CD4-positive, alpha-beta memory T cell (primary cell): ENCODE measurements at regions not wholly inside any gene's neighbourhood (a gene's known extent, or its start where the extent isn't known, plus 50 kb on each side); places are given as distances from the start of the nearest gene placed in this dataset.

Experiments
- CTCF ChIA-PET: fragments of 350-600 bp; sonication (Branson Sonifier 250); formaldehyde crosslinking; loops from one replicate; lab custom pipeline; 2021; ENCODE audit warnings: inconsistent platforms; ENCODE audit not compliant: partially characterized antibody; lab: Charles Lee
- POLR2A ChIA-PET: fragments of 350-600 bp; sonication (Branson Sonifier 250); formaldehyde crosslinking; loops from one replicate; lab custom pipeline; 2021; ENCODE audit not compliant: partially characterized antibody; lab: Charles Lee
- DNase-seq, 5 donors: peaks; one replicate each; pipeline versions ENCODE4 v3.0.0 to v3.0.0-alpha.2; 2020 to 2022; ENCODE audit warnings: mixed read lengths in 1 of 5
- H3K27ac ChIP-seq: one replicate; pipeline ENCODE4 v1.7.0; 2013; ENCODE audit warnings: low read depth, low read length
- H3K27me3 ChIP-seq: 2 replicates; pipeline ENCODE4 v1.7.0; 2013; ENCODE audit warnings: mild to moderate bottlenecking, low read length, moderate library complexity; ENCODE audit not compliant: insufficient read depth
- H3K36me3 ChIP-seq: 2 replicates; pipeline ENCODE4 v1.7.0; 2013; ENCODE audit warnings: mild to moderate bottlenecking, low read length, moderate library complexity; ENCODE audit not compliant: insufficient read depth
- H3K4me1 ChIP-seq: 2 replicates; pipeline ENCODE4 v1.7.0; 2013; ENCODE audit warnings: mild to moderate bottlenecking, low read length, moderate library complexity; ENCODE audit not compliant: insufficient read depth
- H3K4me3 ChIP-seq, 2 donors: one replicate each; pipeline ENCODE4 v1.7.0; 2013; ENCODE audit warnings: low read length in 2 of 2, mild to moderate bottlenecking in 1 of 2
- H3K9me3 ChIP-seq, 2 donors: one replicate each; pipeline ENCODE4 v1.7.0; 2013; ENCODE audit warnings: low read length in 2 of 2, control low read depth in 1 of 2; ENCODE audit not compliant: control insufficient read depth in 1 of 2
- H3K27ac Mint-ChIP-seq, 7 donors: one replicate each; pipeline ENCODE4 v1.8.0; 2020 to 2021; ENCODE audit warnings: mixed read lengths in 7 of 7, mild to moderate bottlenecking in 6 of 7, inconsistent platforms in 3 of 7, moderate library complexity in 3 of 7
- H3K27me3 Mint-ChIP-seq, 2 donors: one replicate each; pipeline ENCODE4 v1.8.0; 2020 to 2021; ENCODE audit warnings: mixed read lengths in 2 of 2
- H3K36me3 Mint-ChIP-seq, 2 donors: one replicate each; pipeline ENCODE4 v1.8.0; 2020 to 2021; ENCODE audit warnings: mixed read lengths in 2 of 2, inconsistent platforms in 1 of 2, mild to moderate bottlenecking in 1 of 2
- H3K4me1 Mint-ChIP-seq, 4 donors: one replicate each; pipeline ENCODE4 v1.8.0; 2020 to 2021; ENCODE audit warnings: mixed read lengths in 4 of 4, mild to moderate bottlenecking in 1 of 4
- H3K4me3 Mint-ChIP-seq, 8 donors: one replicate each; pipeline ENCODE4 v1.8.0; 2020 to 2021; ENCODE audit warnings: mixed read lengths in 8 of 8, mild to moderate bottlenecking in 7 of 8, moderate library complexity in 6 of 8, inconsistent platforms in 3 of 8
- H3K9me3 Mint-ChIP-seq, 8 donors: one replicate each; pipeline ENCODE4 v1.8.0; 2020 to 2021; ENCODE audit warnings: mixed read lengths in 8 of 8, mild to moderate bottlenecking in 5 of 8, inconsistent platforms in 3 of 8, moderate library complexity in 1 of 8
- intact Hi-C: fragments of 100-400 bp; cut with micrococcal nuclease; formaldehyde crosslinking; loops from one replicate; pipeline ENCODE4 v1.15.1; 2023

GRCh38 chr12:83197483-83197914, 510.8 kb downstream of the TMTC2 start:
- H3K4me1 Mint-ChIP-seq: no peaks in the 10 kb centered on the region
- POLR2A ChIA-PET: no interaction called here
- Histone ChIP-seq H3K9me3 (no peaks in the 10 kb centered on the region), H3K4me3 (no peak overlapping the region), H3K27me3 (no peaks in the 10 kb centered on the region), H3K27ac (no peak overlapping the region), H3K4me1 (no peaks in the 10 kb centered on the region), H3K36me3 (no peaks in the 10 kb centered on the region)
- peaks cover 0 to 4% (median 0%) of the 10 kb centered on the region in 8 donors for H3K9me3 Mint-ChIP-seq
- H3K27ac Mint-ChIP-seq: no peak overlapping the region
- H3K4me3 Mint-ChIP-seq: no peak overlapping the region
- H3K36me3 Mint-ChIP-seq: no peaks in the 10 kb centered on the region
- CTCF ChIA-PET: no interaction called here
- no peaks in the 10 kb centered on the region for H3K27me3 Mint-ChIP-seq
- no peak for DNase-seq
- intact Hi-C loops: no loop called here

GRCh38 chr12:83196694-83197350, 510.1 kb downstream of the TMTC2 start:
- no peak overlapping the region for H3K4me3 ChIP-seq
- ChIA-PET POLR2A (no interaction called here), CTCF (no interaction called here)
- Mint-ChIP-seq H3K9me3 (peaks cover 0 to 4% (median under 1%) of the 10 kb centered on the region in 8 donors), H3K4me1 (no peaks in the 10 kb centered on the region), H3K4me3 (no peak overlapping the region), H3K36me3 (no peaks in the 10 kb centered on the region), H3K27me3 (no peaks in the 10 kb centered on the region), H3K27ac (no peak overlapping the region)
- H3K27me3 ChIP-seq: no peaks in the 10 kb centered on the region
- H3K27ac ChIP-seq: no peak overlapping the region
- H3K9me3 ChIP-seq: no peaks in the 10 kb centered on the region
- intact Hi-C loops: no loop called here
- H3K36me3 ChIP-seq: no peaks in the 10 kb centered on the region
- DNase-seq: no peak
- H3K4me1 ChIP-seq: no peaks in the 10 kb centered on the region

GRCh38 chr12:83190631-83191390, 504.1 kb downstream of the TMTC2 start:
- H3K36me3 ChIP-seq: no peaks in the 10 kb centered on the region
- no peaks in the 10 kb centered on the region for H3K27me3 Mint-ChIP-seq
- no peak overlapping the region for H3K27ac ChIP-seq
- no peak overlapping the region for H3K4me3 ChIP-seq
- H3K4me3 Mint-ChIP-seq: no peak overlapping the region
- no peaks in the 10 kb centered on the region for H3K4me1 ChIP-seq
- no peaks in the 10 kb centered on the region for H3K36me3 Mint-ChIP-seq
- intact Hi-C loops: no loop called here
- H3K9me3 ChIP-seq: no peaks in the 10 kb centered on the region
- H3K9me3 Mint-ChIP-seq: peaks cover 0 to 5% (median 4%) of the 10 kb centered on the region in 8 donors
- no peaks in the 10 kb centered on the region for H3K27me3 ChIP-seq
- no peak overlapping the region for H3K27ac Mint-ChIP-seq
- no peaks in the 10 kb centered on the region for H3K4me1 Mint-ChIP-seq
- ChIA-PET CTCF (no interaction called here), POLR2A (no interaction called here)
- no peak for DNase-seq

- Histone ChIP-seq H3K9me3 (no peaks in the 10 kb centered on the region), H3K27me3 (no peaks in the 10 kb centered on the region), H3K4me3 (no peak overlapping the region), H3K36me3 (no peaks in the 10 kb centered on the region), H3K27ac (no peak overlapping the region), H3K4me1 (no peaks in the 10 kb centered on the region)
- H3K27me3 Mint-ChIP-seq: no peaks in the 10 kb centered on the region
- H3K4me3 Mint-ChIP-seq: no peak overlapping the region
- intact Hi-C loops: no loop called here
- DNase-seq: no peak
- no peaks in the 10 kb centered on the region for H3K36me3 Mint-ChIP-seq
- ChIA-PET POLR2A (no interaction called here), CTCF (no interaction called here)
- peaks cover 0 to 4% (median under 1%) of the 10 kb centered on the region in 8 donors for H3K9me3 Mint-ChIP-seq
- H3K27ac Mint-ChIP-seq: no peak overlapping the region
- no peaks in the 10 kb centered on the region for H3K4me1 Mint-ChIP-seq
These were observed 499.7 kb downstream of the TMTC2 start for GRCh38 chr12:83186419-83186818.

- DNase-seq: no peak
- Mint-ChIP-seq H3K9me3 (peaks cover 0 to 4% (median under 1%) of the 10 kb centered on the region in 8 donors), H3K4me1 (no peaks in the 10 kb centered on the region), H3K36me3 (no peaks in the 10 kb centered on the region), H3K27me3 (no peaks in the 10 kb centered on the region), H3K27ac (no peak overlapping the region), H3K4me3 (no peak overlapping the region)
- Histone ChIP-seq H3K4me1 (no peaks in the 10 kb centered on the region), H3K36me3 (no peaks in the 10 kb centered on the region), H3K27ac (no peak overlapping the region), H3K27me3 (no peaks in the 10 kb centered on the region), H3K9me3 (no peaks in the 10 kb centered on the region), H3K4me3 (no peak overlapping the region)
- intact Hi-C loops: no loop called here
- ChIA-PET CTCF (no interaction called here), POLR2A (no interaction called here)
These were observed 498.5 kb downstream of the TMTC2 start for GRCh38 chr12:83185241-83185640.
